Karpas-422 (cell line): ENCODE measurements at regions not wholly inside any gene's neighbourhood (a gene's known extent, or its start where the extent isn't known, plus 50 kb on each side); places are given as distances from the start of the nearest gene placed in this dataset.
"Not testable (repeated sequence)": the region's sequence is repeated elsewhere in the genome, so short reads cannot be mapped to it uniquely, and the experiment has no call there.

ENCODE experiments used
- DNase-seq: peaks from one replicate; pipeline ENCODE4 v3.0.0-alpha.2; 2015
- H2AFZ ChIP-seq: fragments of 200-600 bp; sonication (generic); 2 replicates; pipeline ENCODE4 v1.6.1; 2014; ENCODE audit warnings: antibody characterized with exemption, low read length, mixed read lengths
- H3K27ac ChIP-seq: fragments of 200-600 bp; sonication (generic); 2 replicates; pipeline ENCODE4 v1.5.1; 2014; ENCODE audit warnings: mild to moderate bottlenecking, low read length, moderate library complexity
- H3K27me3 ChIP-seq: fragments of 200-600 bp; sonication (generic); 2 replicates; pipeline ENCODE4 v1.6.1; 2014; ENCODE audit warnings: low read length, mixed read lengths
- H3K36me3 ChIP-seq: fragments of 200-600 bp; sonication (generic); 2 replicates; pipeline ENCODE4 v1.6.1; 2014; ENCODE audit warnings: low read length, mixed read lengths; ENCODE audit not compliant: insufficient read depth
- H3K4me1 ChIP-seq: fragments of 200-600 bp; sonication (generic); 2 replicates; pipeline ENCODE4 v1.6.1; 2014; ENCODE audit warnings: mild to moderate bottlenecking, low read length, mixed read lengths
- H3K4me2 ChIP-seq: fragments of 200-600 bp; sonication (generic); 2 replicates; pipeline ENCODE4 v1.6.1; 2014; ENCODE audit warnings: low read length, low read depth, mild to moderate bottlenecking; ENCODE audit not compliant: poor library complexity, severe bottlenecking
- H3K4me3 ChIP-seq: fragments of 200-600 bp; sonication (generic); 2 replicates; pipeline ENCODE4 v1.5.1; 2014; ENCODE audit warnings: mild to moderate bottlenecking, antibody characterized with exemption, low read length, mixed read lengths
- H3K79me2 ChIP-seq: fragments of 200-600 bp; sonication (generic); 2 replicates; pipeline ENCODE4 v1.6.1; 2014; ENCODE audit warnings: mild to moderate bottlenecking, low read length, mixed read lengths
- H3K9ac ChIP-seq: fragments of 200-600 bp; sonication (generic); 2 replicates; pipeline ENCODE4 v1.6.0; 2014; ENCODE audit warnings: low read length
- H3K9me2 ChIP-seq: fragments of 200-600 bp; sonication (generic), shearing (Covaris generic); replicated peaks from 2 replicates; pipeline ENCODE4 v1.6.0; 2014; ENCODE audit warnings: mild to moderate bottlenecking, low read length, moderate library complexity; ENCODE audit not compliant: insufficient read depth
- H3K9me3 ChIP-seq: fragments of 300-700, 200-600 bp; sonication (generic); 2 replicates; pipeline ENCODE4 v1.6.1; 2014; ENCODE audit warnings: low read length, mixed read lengths
- H4K20me1 ChIP-seq: fragments of 200-600 bp; sonication (generic); 2 replicates; pipeline ENCODE4 v1.6.1; 2014; ENCODE audit warnings: mild to moderate bottlenecking, antibody characterized with exemption, low read length, low read depth; ENCODE audit not compliant: insufficient read depth

GRCh38 chr3:78313332-78313731 is 1273.4 kb downstream of the ROBO2 start:
- no peak for DNase-seq

GRCh38 chr3:78314327-78314726 is 1274.4 kb downstream of the ROBO2 start:
- H3K4me1 ChIP-seq = no peaks in the 10 kb centered on the region
- no peaks in the 10 kb centered on the region for H3K79me2 ChIP-seq
- no peak overlapping the region for H2AFZ ChIP-seq
- no peak overlapping the region for H3K4me2 ChIP-seq
- no peaks in the 10 kb centered on the region for H3K27me3 ChIP-seq
- H3K27ac ChIP-seq = no peak overlapping the region
- H3K36me3 ChIP-seq = no peaks in the 10 kb centered on the region
- no peak overlapping the region for H3K9ac ChIP-seq
- DNase-seq = no peak
- no peaks in the 10 kb centered on the region for H3K9me3 ChIP-seq
- H4K20me1 ChIP-seq = no peaks in the 10 kb centered on the region
- no peak overlapping the region for H3K4me3 ChIP-seq
- no peaks in the 10 kb centered on the region for H3K9me2 ChIP-seq

More at GRCh38 chr3:78313332-78313731, 1273.4 kb downstream of the ROBO2 start:
- Histone ChIP-seq H3K9me3 (no peaks in the 10 kb centered on the region), H3K79me2 (no peaks in the 10 kb centered on the region), H3K4me1 (no peaks in the 10 kb centered on the region), H3K9ac (no peak overlapping the region), H3K4me3 (no peak overlapping the region), H3K4me2 (no peak overlapping the region), H3K9me2 (no peaks in the 10 kb centered on the region), H3K36me3 (no peaks in the 10 kb centered on the region), H3K27ac (no peak overlapping the region), H2AFZ (no peak overlapping the region), H3K27me3 (no peaks in the 10 kb centered on the region), H4K20me1 (no peaks in the 10 kb centered on the region)

- Histone ChIP-seq H3K27me3 (no peaks in the 10 kb centered on the region), H2AFZ (no peak overlapping the region)
These were observed 1277.9 kb downstream of the ROBO2 start for GRCh38 chr3:78317774-78318173.

GRCh38 chr3:78322780-78323179 is 1282.9 kb downstream of the ROBO2 start:
- Histone ChIP-seq H3K4me2 (no peak overlapping the region), H3K36me3 (no peaks in the 10 kb centered on the region), H3K9ac (no peak overlapping the region), H3K9me2 (no peaks in the 10 kb centered on the region), H4K20me1 (no peaks in the 10 kb centered on the region), H3K27ac (no peak overlapping the region), H3K27me3 (no peaks in the 10 kb centered on the region), H2AFZ (no peak overlapping the region), H3K79me2 (no peaks in the 10 kb centered on the region), H3K9me3 (no peaks in the 10 kb centered on the region), H3K4me3 (no peak overlapping the region), H3K4me1 (peaks cover 4% of the 10 kb centered on the region)
- DNase-seq = no peak

More at GRCh38 chr3:78317774-78318173, 1277.9 kb downstream of the ROBO2 start:
- no peaks in the 10 kb centered on the region for H3K36me3 ChIP-seq
- peaks cover 4% of the 10 kb centered on the region for H3K4me1 ChIP-seq
- H3K9me2 ChIP-seq = no peaks in the 10 kb centered on the region
- no peaks in the 10 kb centered on the region for H3K9me3 ChIP-seq
- no peak overlapping the region for H3K27ac ChIP-seq
- no peak for DNase-seq
- H4K20me1 ChIP-seq = no peaks in the 10 kb centered on the region
- H3K79me2 ChIP-seq = no peaks in the 10 kb centered on the region
- H3K4me2 ChIP-seq = no peak overlapping the region
- no peak overlapping the region for H3K9ac ChIP-seq
- H3K4me3 ChIP-seq = no peak overlapping the region

- Histone ChIP-seq H4K20me1 (no peaks in the 10 kb centered on the region), H3K36me3 (no peaks in the 10 kb centered on the region), H3K4me1 (no peaks in the 10 kb centered on the region), H3K9me3 (no peaks in the 10 kb centered on the region), H2AFZ (no peak overlapping the region), H3K9ac (no peak overlapping the region), H3K79me2 (no peaks in the 10 kb centered on the region), H3K4me2 (no peak overlapping the region), H3K27ac (no peak overlapping the region), H3K4me3 (no peak overlapping the region), H3K9me2 (no peaks in the 10 kb centered on the region), H3K27me3 (no peaks in the 10 kb centered on the region)
- no peak for DNase-seq
These were observed 1297.9 kb downstream of the ROBO2 start for GRCh38 chr3:78337801-78338211.

- H3K27me3 ChIP-seq = no peaks in the 10 kb centered on the region
- no peaks in the 10 kb centered on the region for H4K20me1 ChIP-seq
- no peak overlapping the region for H3K4me2 ChIP-seq
- no peaks in the 10 kb centered on the region for H3K36me3 ChIP-seq
- no peaks in the 10 kb centered on the region for H3K9me3 ChIP-seq
- H3K79me2 ChIP-seq = no peaks in the 10 kb centered on the region
- H3K9ac ChIP-seq = no peak overlapping the region
- H3K27ac ChIP-seq = no peak overlapping the region
- no peak for DNase-seq
- H3K4me3 ChIP-seq = no peak overlapping the region
- no peaks in the 10 kb centered on the region for H3K4me1 ChIP-seq
- no peak overlapping the region for H2AFZ ChIP-seq
- no peaks in the 10 kb centered on the region for H3K9me2 ChIP-seq
These were observed 1298.5 kb downstream of the ROBO2 start for GRCh38 chr3:78338405-78338804.

GRCh38 chr3:78343221-78343620 is 1303.3 kb downstream of the ROBO2 start:
- no peaks in the 10 kb centered on the region for H3K9me3 ChIP-seq
- H3K36me3 ChIP-seq = no peaks in the 10 kb centered on the region
- H3K9me2 ChIP-seq = no peaks in the 10 kb centered on the region
- H3K4me3 ChIP-seq = no peak overlapping the region
- no peak for DNase-seq
- H3K27ac ChIP-seq = no peak overlapping the region
- no peak overlapping the region for H3K4me2 ChIP-seq
- H2AFZ ChIP-seq = no peak overlapping the region
- no peak overlapping the region for H3K9ac ChIP-seq
- H3K27me3 ChIP-seq = no peaks in the 10 kb centered on the region
- no peaks in the 10 kb centered on the region for H3K79me2 ChIP-seq
- no peaks in the 10 kb centered on the region for H4K20me1 ChIP-seq
- no peaks in the 10 kb centered on the region for H3K4me1 ChIP-seq

GRCh38 chr3:78344267-78344666 is 1304.4 kb downstream of the ROBO2 start:
- H3K79me2 ChIP-seq, H3K27me3 ChIP-seq, H3K4me1 ChIP-seq, H3K9ac ChIP-seq, H3K27ac ChIP-seq, H3K4me3 ChIP-seq, H3K9me2 ChIP-seq, H4K20me1 ChIP-seq, H3K9me3 ChIP-seq, H2AFZ ChIP-seq, H3K4me2 ChIP-seq, H3K36me3 ChIP-seq, DNase-seq: not testable (repeated sequence)

GRCh38 chr3:78344918-78345317 is 1305.0 kb downstream of the ROBO2 start:
- H3K36me3 ChIP-seq = no peaks in the 10 kb centered on the region
- H4K20me1 ChIP-seq = no peaks in the 10 kb centered on the region
- H3K27me3 ChIP-seq = no peaks in the 10 kb centered on the region
- H2AFZ ChIP-seq = no peak overlapping the region
- no peak overlapping the region for H3K4me2 ChIP-seq
- H3K4me1 ChIP-seq = no peaks in the 10 kb centered on the region
- H3K9ac ChIP-seq = no peak overlapping the region
- H3K27ac ChIP-seq = no peak overlapping the region
- H3K4me3 ChIP-seq = no peak overlapping the region
- no peaks in the 10 kb centered on the region for H3K79me2 ChIP-seq
- no peak for DNase-seq
- H3K9me2 ChIP-seq = no peaks in the 10 kb centered on the region
- H3K9me3 ChIP-seq = no peaks in the 10 kb centered on the region
